ENCODE measurements at regions not wholly inside any gene's neighbourhood (a gene's known extent, or its start where the extent isn't known, plus 50 kb on each side); places are given as distances from the start of the nearest gene placed in this dataset.

DNA sequence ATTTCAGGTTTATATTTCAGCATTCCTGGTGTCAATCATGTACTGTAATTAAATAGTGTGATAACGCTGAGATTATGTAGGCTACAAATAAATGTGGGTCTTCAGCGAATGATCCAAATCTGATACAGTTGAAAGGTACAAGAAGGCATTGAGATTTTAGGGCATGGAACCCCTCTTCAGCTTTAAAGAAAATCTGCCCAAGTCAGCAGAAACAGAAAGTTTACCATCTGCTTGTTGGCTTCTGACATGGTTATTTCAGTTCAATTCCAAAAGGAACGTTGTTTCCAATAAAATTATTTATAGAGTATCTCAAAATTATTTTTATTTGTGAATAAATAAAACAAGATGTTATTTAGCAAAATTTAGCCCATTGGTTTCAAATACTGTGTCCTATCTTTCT, 400.2 kb upstream of the RORA start:
- no TSS peak for BruUV-seq (replicated peaks)
- Histone ChIP-seq H3K9me1 (replicated peaks; ENCODE audit: control insufficient read depth, extremely low read depth, insufficient read depth, low read length) (no peaks in the 10 kb centered on the region), H4K20me1 (replicated peaks; ENCODE audit: control insufficient read depth, extremely low read depth, insufficient read depth, low read length) (no peaks in the 10 kb centered on the region), H2AFZ (ENCODE audit: low read depth, low read length) (no peak overlapping the region), H3K4me3 (replicated peaks in 1 of 3; ENCODE audit: insufficient read depth in 1 of 3, low read depth in 1 of 3, low read length in 3 of 3) (no peak overlapping the region), H3K9ac (replicated peaks; ENCODE audit: extremely low read depth, insufficient read depth, low read length) (no peak overlapping the region), H3K4me2 (ENCODE audit: insufficient read depth, low read length) (no peak overlapping the region), H3K27ac (ENCODE audit: insufficient read depth, low read depth, low read length) (no peak overlapping the region), H3K36me3 (ENCODE audit: control insufficient read depth in 2 of 2, extremely low read depth in 1 of 2, insufficient read depth in 2 of 2, low read length in 2 of 2) (no peaks in the 10 kb centered on the region), H3K4me1 (ENCODE audit: control insufficient read depth, extremely low read depth, insufficient read depth, low read length) (no peaks in the 10 kb centered on the region), H3K9me3 (replicated peaks; ENCODE audit: control insufficient read depth, insufficient read depth, low read length) (no peaks in the 10 kb centered on the region), H3K79me2 (ENCODE audit: control insufficient read depth, insufficient read depth, low read length) (no peaks in the 10 kb centered on the region), H3K27me3 (ENCODE audit: control insufficient read depth in 2 of 2, insufficient read depth in 2 of 2, low read length in 2 of 2) (no peaks in the 10 kb centered on the region)
- DNase-seq (ENCODE audit: low read depth, low spot score) (no peak), FAIRE-seq (no peak)
- intact Hi-C loops (cut with micrococcal nuclease) = no loop called here
- dilution Hi-C loops (cut with MboI; ENCODE audit: extremely low pct_ligation_motif_present, low sequenced_read_pairs) = no loop called here
- CTCF ChIA-PET = no interaction called here
- TF ChIP-seq EZH2 (IDR thresholded peaks at IDR 0.05; ENCODE audit: borderline replicate concordance, low read depth, low read length, severe bottlenecking) = no peak
- no peak for TF ChIP-seq MYC (IDR thresholded peaks at IDR 0.05; ENCODE audit: low read depth, low read length)
- no peak for TF ChIP-seq CTCF (IDR thresholded peaks at IDR 0.05; ENCODE audit: extremely low read depth in 1 of 2, insufficient read depth in 1 of 2, low read depth in 1 of 2, low read length in 2 of 2)
- TF ChIP-seq POLR2A (IDR thresholded peaks at IDR 0.05; ENCODE audit: low read depth, low read length) = no peak
- no peak for TF ChIP-seq MAX (IDR thresholded peaks at IDR 0.05; ENCODE audit: insufficient read depth, insufficient read length)
- no peak for TF ChIP-seq POLR2AphosphoS5 (IDR thresholded peaks at IDR 0.05; ENCODE audit: insufficient read depth, low read depth, low read length)
- no peak for TF ChIP-seq FOS (IDR thresholded peaks at IDR 0.05; ENCODE audit: borderline replicate concordance, insufficient read depth, low read length)
- TF ChIP-seq JUN (IDR thresholded peaks at IDR 0.05; ENCODE audit: borderline replicate concordance, insufficient read depth, insufficient read length, low read depth) = no peak
- TF ChIP-seq GATA2 (IDR thresholded peaks at IDR 0.05; ENCODE audit: insufficient read depth, insufficient read length, low read depth, low read length) = no peak
- POLR2A ChIA-PET = no interaction called here
